Keratinocyte (primary cell): ENCODE measurements at regions not wholly inside any gene's neighbourhood (a gene's known extent, or its start where the extent isn't known, plus 50 kb on each side); places are given as distances from the start of the nearest gene placed in this dataset.

Experiments used
- DNase-seq: peaks from one replicate; pipeline ENCODE4 v3.0.0-alpha.2; 2011; ENCODE audit warnings: low read depth, missing footprints, low spot score
- FAIRE-seq: peaks from 2 replicates; lab custom pipeline; 2011; peaks lifted over from hg19 to GRCh38; lab: Jason Lieb, UNC
- H2AFZ ChIP-seq: 2 replicates; pipeline ENCODE4 v1.6.0; 2012; ENCODE audit warnings: low read length, control low read depth, inconsistent platforms; ENCODE audit not compliant: control insufficient read depth
- H3K27ac ChIP-seq: 2 replicates; pipeline ENCODE4 v1.5.1; 2011; ENCODE audit warnings: low read length; ENCODE audit not compliant: control insufficient read depth, insufficient read depth
- H3K27me3 ChIP-seq: 3 replicates; pipeline ENCODE4 v1.6.0; 2011; ENCODE audit warnings: low read length; ENCODE audit not compliant: control insufficient read depth, insufficient read depth; ENCODE audit errors: extremely low read depth
- H3K36me3 ChIP-seq, 2 experiments: 2 replicates in 1 of 2; 3 replicates in 1 of 2; pipeline ENCODE4 v1.5.1; 2011; ENCODE audit warnings: low read length in 2 of 2, mild to moderate bottlenecking in 1 of 2; ENCODE audit not compliant: control insufficient read depth in 2 of 2, insufficient read depth in 2 of 2; ENCODE audit errors: extremely low read depth in 1 of 2
- H3K4me1 ChIP-seq: 3 replicates; pipeline ENCODE4 v1.5.1; 2011; ENCODE audit warnings: low read length; ENCODE audit not compliant: control insufficient read depth, insufficient read depth; ENCODE audit errors: extremely low read depth
- H3K4me2 ChIP-seq: 3 replicates; pipeline ENCODE4 v1.6.0; 2011; ENCODE audit warnings: low read depth, low read length; ENCODE audit not compliant: control insufficient read depth, insufficient read depth; ENCODE audit errors: extremely low read depth
- H3K4me3 ChIP-seq, 3 experiments: fragments of 200-600 bp in 1 of 3; sonication (generic) in 1 of 3; 2 replicates in 2 of 3; 3 replicates in 1 of 3; pipeline ENCODE4 v1.5.1; 2011 to 2016; ENCODE audit warnings: low read length in 3 of 3, mild to moderate bottlenecking in 3 of 3, control low read depth in 2 of 3, inconsistent platforms in 1 of 3, low read depth in 1 of 3, mixed read lengths in 1 of 3, mixed run types in 1 of 3, moderate library complexity in 1 of 3; ENCODE audit not compliant: control insufficient read depth in 2 of 3, insufficient read depth in 2 of 3; ENCODE audit errors: extremely low read depth in 1 of 3
- H3K79me2 ChIP-seq: 2 replicates; pipeline ENCODE4 v1.6.0; 2012; ENCODE audit warnings: low read length; ENCODE audit not compliant: control insufficient read depth, insufficient read depth
- H3K9ac ChIP-seq: 3 replicates; pipeline ENCODE4 v1.6.0; 2011; ENCODE audit warnings: low read length; ENCODE audit not compliant: control insufficient read depth, insufficient read depth; ENCODE audit errors: extremely low read depth
- H3K9me1 ChIP-seq: 3 replicates; pipeline ENCODE4 v1.6.0; 2011; ENCODE audit warnings: low read length; ENCODE audit not compliant: control insufficient read depth, insufficient read depth; ENCODE audit errors: extremely low read depth
- H3K9me3 ChIP-seq: 2 replicates; pipeline ENCODE4 v1.5.1; 2012; ENCODE audit warnings: low read depth, low read length; ENCODE audit not compliant: control insufficient read depth
- H4K20me1 ChIP-seq: 3 replicates; pipeline ENCODE4 v1.6.0; 2011; ENCODE audit warnings: low read length; ENCODE audit not compliant: control insufficient read depth, insufficient read depth; ENCODE audit errors: extremely low read depth
- EZH2 ChIP-seq: IDR thresholded peaks from one replicate; pipeline ENCODE4 v1.6.1; 2012; ENCODE audit warnings: inconsistent platforms, mild to moderate bottlenecking, low read length, moderate library complexity
- dilution Hi-C: fragments of 300-500 bp; cut with MboI; formaldehyde crosslinking; loops from one replicate; pipeline ENCODE4 v1.7.0; 2020; ENCODE audit warnings: low sequenced_read_pairs; ENCODE audit not compliant: extremely low pct_ligation_motif_present
- TF ChIP-seq, protein P1 (sequence below), 3 experiments: IDR thresholded peaks in 1 of 3; conservative IDR thresholded peaks in 1 of 3; optimal IDR thresholded peaks in 1 of 3; 2 replicates in 2 of 3; 3 replicates in 1 of 3; pipeline versions ENCODE3 to v1.5.1; 2011; ENCODE audit warnings: low read length in 3 of 3, mild to moderate bottlenecking in 3 of 3, moderate library complexity in 2 of 3, control low read depth in 1 of 3, inconsistent platforms in 1 of 3; ENCODE audit not compliant: insufficient read depth in 2 of 3; ENCODE audit errors: extremely low read depth in 1 of 3

DNA sequence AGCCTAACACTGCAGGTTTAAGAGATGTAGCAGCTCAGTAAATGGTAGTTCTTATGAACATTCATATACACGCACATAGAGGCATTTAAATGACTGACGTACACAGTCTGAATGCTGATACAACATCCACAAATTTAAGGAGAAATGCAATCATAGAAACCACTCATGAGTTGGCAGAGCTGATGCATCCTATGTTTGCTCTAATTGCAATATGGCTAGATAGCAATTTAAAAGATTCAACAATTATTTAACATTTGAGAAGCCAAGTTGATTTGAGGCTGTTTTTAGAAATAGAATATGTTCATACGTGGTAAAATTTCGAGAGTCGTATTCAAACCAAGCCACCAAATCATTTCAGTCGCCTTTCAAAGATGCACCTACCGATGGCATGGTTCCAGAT is 135.6 kb downstream of the PFKFB3 start:
- dilution Hi-C loops = no loop called here

DNA sequence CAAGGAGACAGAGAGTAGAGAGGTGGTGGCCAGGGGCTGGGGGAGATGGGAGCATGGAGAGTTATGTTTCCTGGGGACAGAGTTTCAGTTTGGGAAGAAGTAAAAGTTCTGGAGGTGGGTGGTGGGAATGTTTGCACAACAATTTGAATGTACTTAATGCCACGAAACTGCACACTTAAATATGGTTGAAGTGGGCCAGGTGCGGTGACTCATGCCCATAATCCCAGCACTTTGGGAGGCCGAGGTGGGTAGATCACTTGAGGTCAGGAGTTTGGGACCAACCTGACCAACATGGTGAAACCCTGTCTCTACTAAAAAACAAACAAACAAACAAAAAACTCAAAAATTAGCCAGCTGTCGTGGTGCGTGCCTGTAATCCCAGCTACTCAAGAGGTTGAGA is 137.2 kb downstream of the PFKFB3 start:
- Histone ChIP-seq H2AFZ (no peak overlapping the region), H4K20me1 (no peaks in the 10 kb centered on the region), H3K4me2 (no peak overlapping the region), H3K9me1 (no peaks in the 10 kb centered on the region), H3K4me1 (no peaks in the 10 kb centered on the region), H3K4me3 (no peak overlapping the region), H3K9ac (no peak overlapping the region), H3K9me3 (no peaks in the 10 kb centered on the region), H3K36me3 (no peaks in the 10 kb centered on the region), H3K27me3 (no peaks in the 10 kb centered on the region), H3K79me2 (no peaks in the 10 kb centered on the region), H3K27ac (no peak overlapping the region)
- TF ChIP-seq EZH2 = no peak
- TF ChIP-seq, protein P1, sequence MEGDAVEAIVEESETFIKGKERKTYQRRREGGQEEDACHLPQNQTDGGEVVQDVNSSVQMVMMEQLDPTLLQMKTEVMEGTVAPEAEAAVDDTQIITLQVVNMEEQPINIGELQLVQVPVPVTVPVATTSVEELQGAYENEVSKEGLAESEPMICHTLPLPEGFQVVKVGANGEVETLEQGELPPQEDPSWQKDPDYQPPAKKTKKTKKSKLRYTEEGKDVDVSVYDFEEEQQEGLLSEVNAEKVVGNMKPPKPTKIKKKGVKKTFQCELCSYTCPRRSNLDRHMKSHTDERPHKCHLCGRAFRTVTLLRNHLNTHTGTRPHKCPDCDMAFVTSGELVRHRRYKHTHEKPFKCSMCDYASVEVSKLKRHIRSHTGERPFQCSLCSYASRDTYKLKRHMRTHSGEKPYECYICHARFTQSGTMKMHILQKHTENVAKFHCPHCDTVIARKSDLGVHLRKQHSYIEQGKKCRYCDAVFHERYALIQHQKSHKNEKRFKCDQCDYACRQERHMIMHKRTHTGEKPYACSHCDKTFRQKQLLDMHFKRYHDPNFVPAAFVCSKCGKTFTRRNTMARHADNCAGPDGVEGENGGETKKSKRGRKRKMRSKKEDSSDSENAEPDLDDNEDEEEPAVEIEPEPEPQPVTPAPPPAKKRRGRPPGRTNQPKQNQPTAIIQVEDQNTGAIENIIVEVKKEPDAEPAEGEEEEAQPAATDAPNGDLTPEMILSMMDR (optimal IDR thresholded peaks at IDR 0.05 in 1 of 3, IDR thresholded peaks at IDR 0.05 in 1 of 3, conservative IDR thresholded peaks at IDR 0.05 in 1 of 3; ENCODE audit: extremely low read depth in 1 of 3, insufficient read depth in 2 of 3, low read length in 3 of 3) = no peak
- DNase-seq (no peak), FAIRE-seq (no peak)
- dilution Hi-C loops = no loop called here

More for the DNA sequence above, 135.6 kb downstream of the PFKFB3 start:
- FAIRE-seq = no peak
- Histone ChIP-seq H3K36me3 (no peaks in the 10 kb centered on the region), H4K20me1 (no peaks in the 10 kb centered on the region), H3K4me1 (no peaks in the 10 kb centered on the region), H3K27ac (no peak overlapping the region), H3K9me3 (no peaks in the 10 kb centered on the region), H3K4me2 (no peak overlapping the region), H3K4me3 (no peak overlapping the region), H3K27me3 (no peaks in the 10 kb centered on the region), H2AFZ (no peak overlapping the region), H3K9ac (no peak overlapping the region), H3K79me2 (no peaks in the 10 kb centered on the region), H3K9me1 (no peaks in the 10 kb centered on the region)
- TF ChIP-seq, protein P1 (optimal IDR thresholded peaks at IDR 0.05 in 1 of 3, IDR thresholded peaks at IDR 0.05 in 1 of 3, conservative IDR thresholded peaks at IDR 0.05 in 1 of 3; ENCODE audit: extremely low read depth in 1 of 3, insufficient read depth in 2 of 3, low read length in 3 of 3) = no peak
- TF ChIP-seq EZH2 = no peak
- no peak for DNase-seq
